Brain microvascular endothelial cell (primary cell): ENCODE measurements at regions not wholly inside any gene's neighbourhood (a gene's known extent, or its start where the extent isn't known, plus 50 kb on each side); places are given as distances from the start of the nearest gene placed in this dataset.

Source experiments
- DNase-seq: peaks from one replicate; pipeline ENCODE4 v3.0.0-alpha.2; 2020
- H3K27ac ChIP-seq: fragments of 250-450 bp; sonication (Bioruptor Pico); 2 replicates; pipeline ENCODE4 v1.5.1; 2020; ENCODE audit warnings: mild to moderate bottlenecking, moderate library complexity
- H3K27me3 ChIP-seq: fragments of 250-450 bp; sonication (Bioruptor Pico); replicated peaks from 2 replicates; pipeline ENCODE4 v1.5.1; 2020; ENCODE audit warnings: mild to moderate bottlenecking
- H3K36me3 ChIP-seq: fragments of 250-450 bp; sonication (Bioruptor Pico); replicated peaks from 2 replicates; pipeline ENCODE4 v1.5.1; 2020; ENCODE audit warnings: mild to moderate bottlenecking
- H3K4me3 ChIP-seq: 2 replicates; pipeline ENCODE4 v1.5.1; 2011; ENCODE audit warnings: low read depth, mild to moderate bottlenecking, control low read depth, low read length, moderate library complexity
- in situ Hi-C: cut with HindIII; loops from 2 replicates; pipeline ENCODE4 v1.10.0; 2017; ENCODE audit warnings: low sequenced_read_pairs, low pct_ligation_motif_present
- TF ChIP-seq, protein P1 (sequence below): IDR thresholded peaks from 2 replicates; pipeline ENCODE4 v1.5.1; 2011; ENCODE audit warnings: low read depth, mild to moderate bottlenecking, moderate library complexity, low read length, control low read depth, inconsistent platforms; ENCODE audit errors: missing control alignments

DNA sequence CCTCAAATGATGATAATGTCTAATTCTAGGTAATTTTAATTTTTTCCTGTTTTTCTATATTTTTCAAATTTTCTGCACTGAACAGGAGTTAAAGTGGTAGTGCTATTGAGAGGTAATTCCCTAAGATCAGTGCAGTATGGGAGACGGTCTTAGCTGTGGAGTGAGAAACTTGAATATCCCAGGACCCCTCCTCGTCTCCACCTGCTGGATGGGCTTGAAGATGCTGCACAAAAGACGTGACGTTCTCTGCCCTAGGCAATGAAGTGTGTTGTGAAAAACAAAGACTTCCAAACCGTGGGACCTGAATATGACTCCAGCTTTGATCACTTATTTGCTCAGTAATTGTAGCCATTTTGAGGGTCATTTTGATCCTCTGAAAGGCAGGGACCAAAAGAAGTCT, 298.1 kb downstream of the VRK1 start:
- TF ChIP-seq, protein P1, sequence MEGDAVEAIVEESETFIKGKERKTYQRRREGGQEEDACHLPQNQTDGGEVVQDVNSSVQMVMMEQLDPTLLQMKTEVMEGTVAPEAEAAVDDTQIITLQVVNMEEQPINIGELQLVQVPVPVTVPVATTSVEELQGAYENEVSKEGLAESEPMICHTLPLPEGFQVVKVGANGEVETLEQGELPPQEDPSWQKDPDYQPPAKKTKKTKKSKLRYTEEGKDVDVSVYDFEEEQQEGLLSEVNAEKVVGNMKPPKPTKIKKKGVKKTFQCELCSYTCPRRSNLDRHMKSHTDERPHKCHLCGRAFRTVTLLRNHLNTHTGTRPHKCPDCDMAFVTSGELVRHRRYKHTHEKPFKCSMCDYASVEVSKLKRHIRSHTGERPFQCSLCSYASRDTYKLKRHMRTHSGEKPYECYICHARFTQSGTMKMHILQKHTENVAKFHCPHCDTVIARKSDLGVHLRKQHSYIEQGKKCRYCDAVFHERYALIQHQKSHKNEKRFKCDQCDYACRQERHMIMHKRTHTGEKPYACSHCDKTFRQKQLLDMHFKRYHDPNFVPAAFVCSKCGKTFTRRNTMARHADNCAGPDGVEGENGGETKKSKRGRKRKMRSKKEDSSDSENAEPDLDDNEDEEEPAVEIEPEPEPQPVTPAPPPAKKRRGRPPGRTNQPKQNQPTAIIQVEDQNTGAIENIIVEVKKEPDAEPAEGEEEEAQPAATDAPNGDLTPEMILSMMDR = no peak
- no peak overlapping the region for H3K4me3 ChIP-seq

GRCh38 chr14:97097296-97097695, 300.1 kb downstream of the VRK1 start:
- in situ Hi-C loops = no loop called here
- DNase-seq = no peak
- H3K27ac ChIP-seq = no peak overlapping the region
- H3K27me3 ChIP-seq = no peaks in the 10 kb centered on the region
- H3K4me3 ChIP-seq = no peak overlapping the region
- TF ChIP-seq, protein P1 = no peak
- no peaks in the 10 kb centered on the region for H3K36me3 ChIP-seq

More for the DNA sequence above, 298.1 kb downstream of the VRK1 start:
- Histone ChIP-seq H3K36me3 (no peaks in the 10 kb centered on the region), H3K27ac (no peak overlapping the region), H3K27me3 (no peaks in the 10 kb centered on the region)
- DNase-seq = no peak
- in situ Hi-C loops = no loop called here

DNA sequence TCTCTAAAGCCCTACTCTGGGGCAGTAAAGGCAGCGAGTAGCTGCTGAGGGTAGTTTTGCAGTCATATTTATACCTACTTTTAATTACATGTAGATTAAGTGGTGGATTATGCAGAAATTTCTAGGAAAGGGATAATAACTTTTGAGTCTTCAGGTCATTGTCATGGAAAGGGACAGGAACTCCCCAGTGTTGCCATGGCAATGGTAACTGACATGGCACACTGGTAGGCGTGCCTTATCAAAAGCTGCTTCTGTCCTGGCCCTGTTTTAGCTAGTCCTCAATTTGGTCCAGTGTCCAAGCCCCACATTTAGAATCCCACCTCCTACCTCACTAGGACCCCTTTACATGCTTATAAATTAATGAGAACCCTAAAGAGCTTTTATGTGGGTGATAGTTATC, 303.1 kb downstream of the VRK1 start:
- Histone ChIP-seq H3K27ac (no peak overlapping the region), H3K4me3 (no peak overlapping the region), H3K36me3 (no peaks in the 10 kb centered on the region), H3K27me3 (no peaks in the 10 kb centered on the region)
- DNase-seq = no peak
- in situ Hi-C loops = no loop called here
- TF ChIP-seq, protein P1 = no peak

- no peak overlapping the region for H3K4me3 ChIP-seq
- TF ChIP-seq, protein P1 = no peak
- no peak overlapping the region for H3K27ac ChIP-seq
- DNase-seq = no peak
- in situ Hi-C loops = no loop called here
- H3K27me3 ChIP-seq = no peaks in the 10 kb centered on the region
- no peaks in the 10 kb centered on the region for H3K36me3 ChIP-seq
Observed at GRCh38 chr14:97101561-97101960, 304.4 kb downstream of the VRK1 start.

GRCh38 chr14:97104029-97104428, 306.8 kb downstream of the VRK1 start:
- no peak for DNase-seq
- Histone ChIP-seq H3K4me3 (no peak overlapping the region), H3K36me3 (no peaks in the 10 kb centered on the region), H3K27me3 (no peaks in the 10 kb centered on the region), H3K27ac (no peak overlapping the region)
- TF ChIP-seq, protein P1 = no peak
- in situ Hi-C loops = no loop called here

- Histone ChIP-seq H3K27ac (no peak overlapping the region), H3K4me3 (no peak overlapping the region), H3K27me3 (no peaks in the 10 kb centered on the region), H3K36me3 (no peaks in the 10 kb centered on the region)
- TF ChIP-seq, protein P1 = no peak
- DNase-seq = no peak
- in situ Hi-C loops = no loop called here
Observed at GRCh38 chr14:97106166-97106565, 309.0 kb downstream of the VRK1 start.
